CD4-positive, alpha-beta memory T cell (primary cell): ENCODE measurements at regions not wholly inside any gene's neighbourhood (a gene's known extent, or its start where the extent isn't known, plus 50 kb on each side); places are given as distances from the start of the nearest gene placed in this dataset.

Source experiments
- CTCF ChIA-PET: fragments of 350-600 bp; sonication (Branson Sonifier 250); formaldehyde crosslinking; loops from one replicate; lab custom pipeline; 2021; ENCODE audit warnings: inconsistent platforms; ENCODE audit not compliant: partially characterized antibody; lab: Charles Lee
- POLR2A ChIA-PET: fragments of 350-600 bp; sonication (Branson Sonifier 250); formaldehyde crosslinking; loops from one replicate; lab custom pipeline; 2021; ENCODE audit not compliant: partially characterized antibody; lab: Charles Lee
- DNase-seq, 5 donors: peaks; one replicate each; pipeline versions ENCODE4 v3.0.0 to v3.0.0-alpha.2; 2020 to 2022; ENCODE audit warnings: mixed read lengths in 1 of 5
- H3K27ac ChIP-seq: one replicate; pipeline ENCODE4 v1.7.0; 2013; ENCODE audit warnings: low read depth, low read length
- H3K27me3 ChIP-seq: 2 replicates; pipeline ENCODE4 v1.7.0; 2013; ENCODE audit warnings: mild to moderate bottlenecking, low read length, moderate library complexity; ENCODE audit not compliant: insufficient read depth
- H3K36me3 ChIP-seq: 2 replicates; pipeline ENCODE4 v1.7.0; 2013; ENCODE audit warnings: mild to moderate bottlenecking, low read length, moderate library complexity; ENCODE audit not compliant: insufficient read depth
- H3K4me1 ChIP-seq: 2 replicates; pipeline ENCODE4 v1.7.0; 2013; ENCODE audit warnings: mild to moderate bottlenecking, low read length, moderate library complexity; ENCODE audit not compliant: insufficient read depth
- H3K4me3 ChIP-seq, 2 donors: one replicate each; pipeline ENCODE4 v1.7.0; 2013; ENCODE audit warnings: low read length in 2 of 2, mild to moderate bottlenecking in 1 of 2
- H3K9me3 ChIP-seq, 2 donors: one replicate each; pipeline ENCODE4 v1.7.0; 2013; ENCODE audit warnings: low read length in 2 of 2, control low read depth in 1 of 2; ENCODE audit not compliant: control insufficient read depth in 1 of 2
- H3K27ac Mint-ChIP-seq, 7 donors: one replicate each; pipeline ENCODE4 v1.8.0; 2020 to 2021; ENCODE audit warnings: mixed read lengths in 7 of 7, mild to moderate bottlenecking in 6 of 7, inconsistent platforms in 3 of 7, moderate library complexity in 3 of 7
- H3K27me3 Mint-ChIP-seq, 2 donors: one replicate each; pipeline ENCODE4 v1.8.0; 2020 to 2021; ENCODE audit warnings: mixed read lengths in 2 of 2
- H3K36me3 Mint-ChIP-seq, 2 donors: one replicate each; pipeline ENCODE4 v1.8.0; 2020 to 2021; ENCODE audit warnings: mixed read lengths in 2 of 2, inconsistent platforms in 1 of 2, mild to moderate bottlenecking in 1 of 2
- H3K4me1 Mint-ChIP-seq, 4 donors: one replicate each; pipeline ENCODE4 v1.8.0; 2020 to 2021; ENCODE audit warnings: mixed read lengths in 4 of 4, mild to moderate bottlenecking in 1 of 4
- H3K4me3 Mint-ChIP-seq, 8 donors: one replicate each; pipeline ENCODE4 v1.8.0; 2020 to 2021; ENCODE audit warnings: mixed read lengths in 8 of 8, mild to moderate bottlenecking in 7 of 8, moderate library complexity in 6 of 8, inconsistent platforms in 3 of 8
- H3K9me3 Mint-ChIP-seq, 8 donors: one replicate each; pipeline ENCODE4 v1.8.0; 2020 to 2021; ENCODE audit warnings: mixed read lengths in 8 of 8, mild to moderate bottlenecking in 5 of 8, inconsistent platforms in 3 of 8, moderate library complexity in 1 of 8
- intact Hi-C: fragments of 100-400 bp; cut with micrococcal nuclease; formaldehyde crosslinking; loops from one replicate; pipeline ENCODE4 v1.15.1; 2023

DNA sequence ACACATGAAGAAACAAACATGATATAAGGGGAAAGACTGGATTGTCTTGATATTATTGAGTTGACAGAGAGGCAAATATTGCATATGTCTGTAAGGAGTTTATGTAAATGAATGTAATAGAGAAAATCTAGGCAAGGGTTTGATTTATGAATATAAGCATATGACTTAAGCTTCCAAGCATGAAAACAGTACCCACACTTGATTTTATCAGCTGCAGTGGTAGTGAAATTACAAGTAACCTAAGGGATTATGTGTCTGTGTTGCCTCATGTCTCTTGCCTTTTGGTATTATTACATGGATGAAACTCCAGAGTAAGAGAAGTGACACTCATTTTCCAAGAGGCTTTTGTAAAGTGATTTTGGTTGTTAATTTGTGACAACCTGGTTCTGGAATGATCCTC, 1678.9 kb downstream of the KCNT2 start:
- ChIA-PET POLR2A (no interaction called here), CTCF (no interaction called here)
- intact Hi-C loops, result no loop called here
- H3K27ac ChIP-seq, result no peak overlapping the region
- Mint-ChIP-seq H3K27ac (no peak overlapping the region), H3K27me3 (no peaks in the 10 kb centered on the region), H3K4me3 (no peak overlapping the region), H3K9me3 (peaks cover 0 to 3% (median 0%) of the 10 kb centered on the region in 8 donors), H3K36me3 (no peaks in the 10 kb centered on the region), H3K4me1 (no peaks in the 10 kb centered on the region)
- no peak overlapping the region for H3K4me3 ChIP-seq
- no peaks in the 10 kb centered on the region for H3K27me3 ChIP-seq
- no peak for DNase-seq
- H3K9me3 ChIP-seq, result no peaks in the 10 kb centered on the region
- H3K36me3 ChIP-seq, result no peaks in the 10 kb centered on the region
- H3K4me1 ChIP-seq, result no peaks in the 10 kb centered on the region

DNA sequence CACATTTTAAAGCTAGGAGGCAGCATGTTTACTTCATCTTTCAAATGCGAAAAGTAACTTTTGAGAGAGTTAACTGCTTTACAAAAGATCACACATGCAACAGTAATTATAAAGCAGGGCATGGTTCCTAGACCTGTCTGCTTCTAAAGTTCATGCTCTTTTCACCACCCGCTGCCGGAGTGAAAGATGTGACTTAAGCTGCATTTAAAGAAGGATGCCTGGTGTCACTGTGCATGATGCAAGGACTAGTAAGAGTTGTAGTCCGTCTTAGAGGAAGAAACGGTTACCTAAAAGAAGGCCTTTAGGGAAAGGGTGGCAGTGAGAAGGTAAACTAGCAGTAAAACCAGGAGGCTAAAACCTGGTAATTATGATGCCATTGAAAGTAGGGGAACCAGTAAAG, 1689.1 kb downstream of the KCNT2 start:
- Mint-ChIP-seq H3K4me3 (no peak overlapping the region), H3K27me3 (peaks cover 0 to 1% of the 10 kb centered on the region in 2 donors), H3K27ac (no peak overlapping the region), H3K9me3 (no peaks in the 10 kb centered on the region), H3K4me1 (no peaks in the 10 kb centered on the region), H3K36me3 (no peaks in the 10 kb centered on the region)
- ChIA-PET POLR2A (no interaction called here), CTCF (no interaction called here)
- H3K9me3 ChIP-seq, result no peaks in the 10 kb centered on the region
- no peak overlapping the region for H3K4me3 ChIP-seq
- H3K4me1 ChIP-seq, result no peaks in the 10 kb centered on the region
- no peak for DNase-seq
- intact Hi-C loops, result no loop called here
- H3K27ac ChIP-seq, result no peak overlapping the region
- no peaks in the 10 kb centered on the region for H3K27me3 ChIP-seq
- no peaks in the 10 kb centered on the region for H3K36me3 ChIP-seq

DNA sequence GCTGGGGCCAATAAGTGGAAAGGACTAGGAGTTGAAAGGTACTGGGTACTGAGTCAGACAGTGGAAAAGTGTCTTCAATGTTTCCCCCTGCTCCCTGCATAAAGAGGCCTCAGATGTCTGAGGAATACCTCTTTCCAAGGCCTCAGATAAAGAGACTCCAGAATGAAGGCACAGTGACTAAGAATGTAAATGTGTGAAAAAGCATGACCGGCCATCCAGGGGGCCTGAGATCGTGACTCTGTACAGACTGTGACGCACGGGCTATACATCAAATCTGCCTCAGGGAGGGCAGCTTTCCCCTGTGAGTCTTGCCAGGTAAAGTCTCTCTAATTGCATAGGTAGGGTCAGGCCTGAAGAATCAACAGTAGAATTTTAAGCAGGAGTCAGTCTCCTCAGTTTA, 1690.5 kb downstream of the KCNT2 start:
- Mint-ChIP-seq H3K4me3 (no peak overlapping the region), H3K27me3 (peaks cover 0 to 1% of the 10 kb centered on the region in 2 donors), H3K4me1 (no peaks in the 10 kb centered on the region), H3K27ac (no peak overlapping the region), H3K36me3 (no peaks in the 10 kb centered on the region), H3K9me3 (no peaks in the 10 kb centered on the region)
- Histone ChIP-seq H3K9me3 (no peaks in the 10 kb centered on the region), H3K4me3 (no peak overlapping the region), H3K36me3 (no peaks in the 10 kb centered on the region), H3K27ac (no peak overlapping the region), H3K27me3 (no peaks in the 10 kb centered on the region), H3K4me1 (no peaks in the 10 kb centered on the region)
- DNase-seq, result no peak
- ChIA-PET POLR2A (no interaction called here), CTCF (no interaction called here)
- intact Hi-C loops, result no loop called here

DNA sequence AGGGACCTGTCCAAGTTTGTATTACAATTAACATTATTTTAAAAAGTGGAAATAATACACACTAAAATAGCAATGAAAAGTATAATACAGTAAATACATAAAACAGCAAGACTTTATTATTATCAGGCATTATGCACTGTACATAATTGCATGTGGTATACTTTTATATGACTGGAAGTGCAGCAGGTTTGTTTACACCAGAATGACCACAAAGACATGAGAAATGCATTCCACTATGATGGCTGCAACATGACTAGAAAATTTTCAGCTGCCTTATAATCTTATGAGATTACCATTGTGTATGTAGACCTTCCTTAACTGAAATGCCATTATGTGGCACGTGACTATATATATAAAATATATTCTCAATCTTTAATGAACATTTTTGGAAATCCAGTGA, 1699.6 kb downstream of the KCNT2 start:
- Mint-ChIP-seq H3K27ac (no peak overlapping the region), H3K4me1 (no peaks in the 10 kb centered on the region), H3K36me3 (no peaks in the 10 kb centered on the region), H3K9me3 (no peaks in the 10 kb centered on the region), H3K27me3 (peaks cover 0 to 2% of the 10 kb centered on the region in 2 donors), H3K4me3 (no peak overlapping the region)
- ChIA-PET CTCF (no interaction called here), POLR2A (no interaction called here)
- H3K4me3 ChIP-seq, result no peak overlapping the region
- H3K9me3 ChIP-seq, result no peaks in the 10 kb centered on the region
- no peak overlapping the region for H3K27ac ChIP-seq
- no peaks in the 10 kb centered on the region for H3K36me3 ChIP-seq
- intact Hi-C loops, result no loop called here
- H3K27me3 ChIP-seq, result no peaks in the 10 kb centered on the region
- DNase-seq, result no peak
- no peaks in the 10 kb centered on the region for H3K4me1 ChIP-seq

DNA sequence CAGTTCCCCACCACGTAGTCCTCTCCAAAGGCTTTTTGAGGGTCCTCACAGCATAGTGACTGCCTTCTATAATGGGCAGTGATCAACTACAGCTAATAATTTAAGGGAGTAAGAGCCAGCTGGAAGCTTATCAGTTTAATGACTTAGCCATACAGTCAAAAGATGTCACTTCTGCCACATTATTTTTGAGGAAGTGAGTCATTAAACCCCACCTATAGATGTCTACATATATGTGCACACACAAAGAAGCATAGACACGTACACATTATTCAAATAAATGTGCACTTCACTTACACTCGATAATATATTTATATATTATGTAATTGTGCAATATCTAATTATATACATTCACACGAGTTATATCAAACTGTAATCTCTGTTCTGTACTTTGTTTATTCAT, 1704.7 kb downstream of the KCNT2 start:
- intact Hi-C loops, result no loop called here
- no peak overlapping the region for H3K27ac Mint-ChIP-seq

DNA sequence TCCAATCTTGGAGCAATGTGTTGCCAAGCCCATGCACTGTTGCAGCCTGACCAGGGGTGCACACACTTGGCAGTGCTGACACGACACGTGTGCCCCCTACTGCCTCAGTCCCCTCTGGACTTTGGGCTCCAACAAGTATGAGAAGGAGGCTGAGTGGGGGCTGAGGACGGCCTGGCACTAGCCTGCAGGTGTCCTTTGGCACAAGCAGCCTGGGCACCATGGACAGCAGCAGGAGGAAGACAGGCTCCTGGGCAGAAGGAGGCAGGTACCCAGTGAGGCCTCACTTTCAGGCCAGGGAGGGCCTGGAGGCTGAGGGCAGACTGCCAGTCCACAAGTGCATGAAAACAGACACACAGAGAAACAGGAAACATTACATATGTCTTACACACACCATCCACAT, 1702.9 kb upstream of the B3GALT2 start:
- H3K4me3 Mint-ChIP-seq, result no peak overlapping the region
- intact Hi-C loops, result no loop called here
- no peak overlapping the region for H3K4me3 ChIP-seq
- H3K36me3 ChIP-seq, result no peaks in the 10 kb centered on the region
- ChIA-PET CTCF (no interaction called here), POLR2A (no interaction called here)
- H3K9me3 ChIP-seq, result no peaks in the 10 kb centered on the region
- no peaks in the 10 kb centered on the region for H3K27me3 ChIP-seq
- H3K27ac Mint-ChIP-seq, result no peak overlapping the region
- DNase-seq, result peak in 1 of 5 donors; percentile 33
- H3K27ac ChIP-seq, result no peak overlapping the region
- peaks cover 0 to 10% (median 1%) of the 10 kb centered on the region in 8 donors for H3K9me3 Mint-ChIP-seq
- H3K4me1 Mint-ChIP-seq, result no peaks in the 10 kb centered on the region
- no peaks in the 10 kb centered on the region for H3K27me3 Mint-ChIP-seq
- no peaks in the 10 kb centered on the region for H3K36me3 Mint-ChIP-seq
- H3K4me1 ChIP-seq, result no peaks in the 10 kb centered on the region

More for the DNA sequence above, 1704.7 kb downstream of the KCNT2 start:
- POLR2A ChIA-PET, result no interaction called here
- no peak overlapping the region for H3K4me3 Mint-ChIP-seq
- no peaks in the 10 kb centered on the region for H3K4me1 Mint-ChIP-seq
- no peak overlapping the region for H3K4me3 ChIP-seq
- H3K27ac ChIP-seq, result no peak overlapping the region
- no peaks in the 10 kb centered on the region for H3K9me3 ChIP-seq
- no peak for DNase-seq
- no peaks in the 10 kb centered on the region for H3K4me1 ChIP-seq
- no peaks in the 10 kb centered on the region for H3K36me3 Mint-ChIP-seq
- no peaks in the 10 kb centered on the region for H3K9me3 Mint-ChIP-seq
- H3K27me3 ChIP-seq, result no peaks in the 10 kb centered on the region
- H3K27me3 Mint-ChIP-seq, result peaks cover 0 to 2% of the 10 kb centered on the region in 2 donors
- CTCF ChIA-PET, result no interaction called here
- H3K36me3 ChIP-seq, result no peaks in the 10 kb centered on the region

DNA sequence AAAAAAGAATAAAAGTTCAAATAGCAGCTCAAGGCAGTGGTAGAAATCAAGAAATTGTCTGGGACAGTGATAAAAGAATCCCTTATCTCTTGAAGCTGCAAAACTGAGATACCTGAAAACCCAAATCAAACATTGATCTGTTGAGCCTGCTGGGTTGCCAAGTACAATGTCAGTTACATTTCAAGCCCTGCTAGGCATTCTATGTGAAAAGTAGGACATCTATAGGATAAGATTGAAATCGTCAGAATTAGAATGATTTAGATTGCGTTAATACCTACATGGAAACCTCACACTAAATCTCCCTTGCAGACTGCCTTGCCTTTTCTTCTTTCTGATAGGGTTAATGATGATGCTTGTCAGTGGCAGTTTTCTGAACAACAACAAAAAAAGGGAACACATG, 1684.4 kb upstream of the B3GALT2 start:
- Mint-ChIP-seq H3K4me1 (no peaks in the 10 kb centered on the region), H3K9me3 (peaks cover 0 to 1% (median 0%) of the 10 kb centered on the region in 8 donors), H3K4me3 (no peak overlapping the region), H3K36me3 (no peaks in the 10 kb centered on the region), H3K27ac (no peak overlapping the region), H3K27me3 (no peaks in the 10 kb centered on the region)
- intact Hi-C loops, result no loop called here
- Histone ChIP-seq H3K36me3 (no peaks in the 10 kb centered on the region), H3K27ac (no peak overlapping the region), H3K27me3 (no peaks in the 10 kb centered on the region), H3K4me3 (no peak overlapping the region), H3K9me3 (no peaks in the 10 kb centered on the region), H3K4me1 (no peaks in the 10 kb centered on the region)
- POLR2A ChIA-PET, result no interaction called here
- CTCF ChIA-PET, result no interaction called here
- DNase-seq, result no peak

DNA sequence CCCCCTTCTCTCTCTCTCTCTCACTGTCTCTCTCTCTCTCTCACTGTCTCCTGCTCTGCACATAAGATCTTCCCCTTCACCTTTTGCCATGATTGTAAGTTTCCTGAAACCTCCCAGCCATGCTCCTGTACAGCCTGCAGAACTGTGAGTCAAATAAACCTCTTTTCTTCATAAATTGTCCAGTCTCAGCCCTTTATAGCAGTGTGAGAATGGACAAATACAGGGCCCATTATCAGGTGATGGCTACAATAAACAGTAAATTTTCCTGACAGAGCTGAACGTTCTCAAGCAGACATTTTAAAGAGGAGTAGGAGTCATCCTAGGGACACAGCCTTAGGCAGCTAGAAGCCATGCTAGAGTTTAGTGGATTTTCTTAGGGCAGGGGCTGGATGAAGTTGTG, 1679.7 kb upstream of the B3GALT2 start:
- Histone ChIP-seq H3K4me3 (no peak overlapping the region), H3K4me1 (no peaks in the 10 kb centered on the region), H3K27ac (no peak overlapping the region), H3K36me3 (no peaks in the 10 kb centered on the region), H3K27me3 (no peaks in the 10 kb centered on the region), H3K9me3 (no peaks in the 10 kb centered on the region)
- no peaks in the 10 kb centered on the region for H3K27me3 Mint-ChIP-seq
- intact Hi-C loops, result no loop called here
- H3K4me3 Mint-ChIP-seq, result no peak overlapping the region
- ChIA-PET POLR2A (no interaction called here), CTCF (no interaction called here)
- H3K27ac Mint-ChIP-seq, result no peak overlapping the region
- H3K36me3 Mint-ChIP-seq, result no peaks in the 10 kb centered on the region
- peaks cover 0 to 4% (median 0%) of the 10 kb centered on the region in 8 donors for H3K9me3 Mint-ChIP-seq
- no peak for DNase-seq
- no peaks in the 10 kb centered on the region for H3K4me1 Mint-ChIP-seq
